ENCODE measurements at regions not wholly inside any gene's neighbourhood (a gene's known extent, or its start where the extent isn't known, plus 50 kb on each side); places are given as distances from the start of the nearest gene placed in this dataset.
"Not testable (repeated sequence)": the region's sequence is repeated elsewhere in the genome, so short reads cannot be mapped to it uniquely, and the experiment has no call there.

- no peak for DNase-seq
These were observed 254.2 kb upstream of the CRBN start for GRCh38 chr3:3433711-3434110.

GRCh38 chr3:3429841-3430240 is 250.3 kb upstream of the CRBN start:
- no peak for DNase-seq

- DNase-seq: peak; percentile 61
These were observed 228.2 kb upstream of the CRBN start for GRCh38 chr3:3407707-3408106.

GRCh38 chr3:3405131-3405530 is 225.6 kb upstream of the CRBN start:
- no peak for DNase-seq

GRCh38 chr3:3403700-3404099 is 224.2 kb upstream of the CRBN start:
- DNase-seq: no peak

- no peak for DNase-seq
These were observed 213.5 kb upstream of the CRBN start for GRCh38 chr3:3392946-3393345.

GRCh38 chr3:3383461-3383860 is 204.0 kb upstream of the CRBN start:
- DNase-seq: no peak

- no peak for DNase-seq
These were observed 192.8 kb upstream of the CRBN start for GRCh38 chr3:3372210-3372777.

- no peak for DNase-seq
These were observed 188.8 kb upstream of the CRBN start for GRCh38 chr3:3368306-3368705.

GRCh38 chr3:3366386-3366785 is 186.9 kb upstream of the CRBN start:
- no peak for DNase-seq

- no peak for DNase-seq
These were observed 186.2 kb upstream of the CRBN start for GRCh38 chr3:3365716-3366115.

GRCh38 chr3:3356846-3357245 is 177.4 kb upstream of the CRBN start:
- no peak for DNase-seq

- no peak for DNase-seq
These were observed 176.0 kb upstream of the CRBN start for GRCh38 chr3:3355442-3355841.

GRCh38 chr3:3353153-3353552 is 173.7 kb upstream of the CRBN start:
- DNase-seq: no peak

- DNase-seq: no peak
These were observed 171.7 kb upstream of the CRBN start for GRCh38 chr3:3351226-3351625.

GRCh38 chr3:3347056-3347455 is 167.6 kb upstream of the CRBN start:
- not testable (repeated sequence) for DNase-seq

GRCh38 chr3:3346556-3346955 is 167.1 kb upstream of the CRBN start:
- no peak for DNase-seq

- DNase-seq: no peak
These were observed 162.7 kb upstream of the CRBN start for GRCh38 chr3:3342141-3342540.

GRCh38 chr3:3340965-3341895 is 161.7 kb upstream of the CRBN start:
- DNase-seq: no peak

GRCh38 chr3:3340526-3340925 is 161.0 kb upstream of the CRBN start:
- no peak for DNase-seq

- DNase-seq: no peak
These were observed 156.4 kb upstream of the CRBN start for GRCh38 chr3:3335903-3336302.

- peak; percentile 69 for DNase-seq
These were observed 155.0 kb upstream of the CRBN start for GRCh38 chr3:3334491-3334890.

GRCh38 chr3:3333571-3333970 is 154.1 kb upstream of the CRBN start:
- no peak for DNase-seq

GRCh38 chr3:3316521-3316920 is 137.0 kb upstream of the CRBN start:
- no peak for DNase-seq

- DNase-seq: no peak
These were observed 136.4 kb upstream of the CRBN start for GRCh38 chr3:3315846-3316245.
